GM19240 (cell line): ENCODE measurements at regions not wholly inside any gene's neighbourhood (a gene's known extent, or its start where the extent isn't known, plus 50 kb on each side); places are given as distances from the start of the nearest gene placed in this dataset.
"Not testable (repeated sequence)": the region's sequence is repeated elsewhere in the genome, so short reads cannot be mapped to it uniquely, and the experiment has no call there.

ENCODE experiments used
- DNase-seq: peaks from one replicate; pipeline ENCODE4 v3.0.0; 2011; ENCODE audit warnings: low spot score; ENCODE audit not compliant: insufficient read length

GRCh38 chr19:28456252-28456651, 756.7 kb downstream of the UQCRFS1 start:
- DNase-seq, result no peak

GRCh38 chr19:28454083-28454482, 758.9 kb downstream of the UQCRFS1 start:
- no peak for DNase-seq

GRCh38 chr19:28453420-28453819, 759.5 kb downstream of the UQCRFS1 start:
- no peak for DNase-seq

GRCh38 chr19:28449803-28450202, 763.1 kb downstream of the UQCRFS1 start:
- no peak for DNase-seq

- no peak for DNase-seq
These were observed 766.4 kb downstream of the UQCRFS1 start for GRCh38 chr19:28446511-28446910.

- no peak for DNase-seq
These were observed 767.1 kb downstream of the UQCRFS1 start for GRCh38 chr19:28445826-28446225.

GRCh38 chr19:28444362-28444761, 768.6 kb downstream of the UQCRFS1 start:
- no peak for DNase-seq

- DNase-seq, result no peak
These were observed 769.6 kb downstream of the UQCRFS1 start for GRCh38 chr19:28443361-28443760.

- DNase-seq, result no peak
These were observed 775.3 kb downstream of the UQCRFS1 start for GRCh38 chr19:28437390-28438346.

- no peak for DNase-seq
These were observed 776.6 kb downstream of the UQCRFS1 start for GRCh38 chr19:28436320-28436719.

- DNase-seq, result no peak
These were observed 777.2 kb downstream of the UQCRFS1 start for GRCh38 chr19:28435551-28436271.

GRCh38 chr19:28434794-28435193, 778.2 kb downstream of the UQCRFS1 start:
- not testable (repeated sequence) for DNase-seq

- DNase-seq, result not testable (repeated sequence)
These were observed 778.6 kb downstream of the UQCRFS1 start for GRCh38 chr19:28434365-28434764.

GRCh38 chr19:28433166-28433565, 779.8 kb downstream of the UQCRFS1 start:
- DNase-seq, result not testable (repeated sequence)

- no peak for DNase-seq
These were observed 782.7 kb downstream of the UQCRFS1 start for GRCh38 chr19:28430214-28430613.

- no peak for DNase-seq
These were observed 783.6 kb downstream of the UQCRFS1 start for GRCh38 chr19:28429356-28429755.

GRCh38 chr19:28428663-28429348, 784.1 kb downstream of the UQCRFS1 start:
- no peak for DNase-seq

- DNase-seq, result no peak
These were observed 785.4 kb downstream of the UQCRFS1 start for GRCh38 chr19:28427376-28428083.

- no peak for DNase-seq
These were observed 786.2 kb downstream of the UQCRFS1 start for GRCh38 chr19:28426730-28427225.

GRCh38 chr19:28426110-28426729, 786.7 kb downstream of the UQCRFS1 start:
- no peak for DNase-seq
